IPS-18a (cell line): ENCODE measurements at regions not wholly inside any gene's neighbourhood (a gene's known extent, or its start where the extent isn't known, plus 50 kb on each side); places are given as distances from the start of the nearest gene placed in this dataset.

Experiments
- H3K27ac ChIP-seq: one replicate; pipeline ENCODE4 v1.5.1; 2013; ENCODE audit warnings: low read length
- H3K27me3 ChIP-seq: one replicate; pipeline ENCODE4 v1.6.1; 2013; ENCODE audit warnings: mild to moderate bottlenecking, low read length; ENCODE audit not compliant: control insufficient read depth, insufficient read depth
- H3K36me3 ChIP-seq: one replicate; pipeline ENCODE4 v1.6.1; 2013; ENCODE audit warnings: low read depth, low read length; ENCODE audit not compliant: control insufficient read depth
- H3K4me1 ChIP-seq: one replicate; pipeline ENCODE4 v1.6.1; 2013; ENCODE audit warnings: low read depth, low read length; ENCODE audit not compliant: control insufficient read depth
- H3K4me3 ChIP-seq: one replicate; pipeline ENCODE4 v1.5.1; 2013; ENCODE audit warnings: low read length
- H3K9ac ChIP-seq: one replicate; pipeline ENCODE4 v1.6.1; 2013; ENCODE audit warnings: mild to moderate bottlenecking, low read length, moderate library complexity
- H3K9me3 ChIP-seq: one replicate; pipeline ENCODE4 v1.6.1; 2013; ENCODE audit warnings: low read depth, low read length; ENCODE audit not compliant: control insufficient read depth

GRCh38 chr17:51347851-51348584, 87.7 kb downstream of the UTP18 start:
- no peaks in the 10 kb centered on the region for H3K4me1 ChIP-seq
- no peak overlapping the region for H3K27ac ChIP-seq
- no peak overlapping the region for H3K4me3 ChIP-seq
- H3K9ac ChIP-seq, result no peak overlapping the region
- no peaks in the 10 kb centered on the region for H3K36me3 ChIP-seq
- H3K27me3 ChIP-seq, result no peaks in the 10 kb centered on the region
- no peaks in the 10 kb centered on the region for H3K9me3 ChIP-seq

GRCh38 chr17:51351080-51351479, 90.7 kb downstream of the UTP18 start:
- H3K27ac ChIP-seq, result no peak overlapping the region
- no peaks in the 10 kb centered on the region for H3K27me3 ChIP-seq
- H3K9me3 ChIP-seq, result no peaks in the 10 kb centered on the region
- H3K36me3 ChIP-seq, result no peaks in the 10 kb centered on the region
- no peaks in the 10 kb centered on the region for H3K4me1 ChIP-seq
- no peak overlapping the region for H3K9ac ChIP-seq
- no peak overlapping the region for H3K4me3 ChIP-seq

- no peak overlapping the region for H3K9ac ChIP-seq
- no peak overlapping the region for H3K27ac ChIP-seq
- H3K4me1 ChIP-seq, result no peaks in the 10 kb centered on the region
- H3K27me3 ChIP-seq, result no peaks in the 10 kb centered on the region
- no peak overlapping the region for H3K4me3 ChIP-seq
- no peaks in the 10 kb centered on the region for H3K9me3 ChIP-seq
- no peaks in the 10 kb centered on the region for H3K36me3 ChIP-seq
Observed at GRCh38 chr17:51351890-51352289, 91.5 kb downstream of the UTP18 start.

- H3K27ac ChIP-seq, result no peak overlapping the region
- no peak overlapping the region for H3K4me3 ChIP-seq
- no peak overlapping the region for H3K9ac ChIP-seq
- no peaks in the 10 kb centered on the region for H3K27me3 ChIP-seq
- no peaks in the 10 kb centered on the region for H3K36me3 ChIP-seq
- H3K9me3 ChIP-seq, result no peaks in the 10 kb centered on the region
- H3K4me1 ChIP-seq, result no peaks in the 10 kb centered on the region
Observed at GRCh38 chr17:51352798-51353197, 92.5 kb downstream of the UTP18 start.

- Histone ChIP-seq H3K9me3 (no peaks in the 10 kb centered on the region), H3K9ac (no peak overlapping the region), H3K36me3 (no peaks in the 10 kb centered on the region), H3K4me3 (no peak overlapping the region), H3K27me3 (no peaks in the 10 kb centered on the region), H3K27ac (no peak overlapping the region), H3K4me1 (no peaks in the 10 kb centered on the region)
Observed at GRCh38 chr17:51353296-51353695, 93.0 kb downstream of the UTP18 start.

GRCh38 chr17:51354936-51355335, 94.6 kb downstream of the UTP18 start:
- no peak overlapping the region for H3K4me3 ChIP-seq
- no peak overlapping the region for H3K9ac ChIP-seq
- H3K27ac ChIP-seq, result no peak overlapping the region
- H3K4me1 ChIP-seq, result no peaks in the 10 kb centered on the region
- H3K27me3 ChIP-seq, result no peaks in the 10 kb centered on the region
- no peaks in the 10 kb centered on the region for H3K9me3 ChIP-seq
- H3K36me3 ChIP-seq, result no peaks in the 10 kb centered on the region

GRCh38 chr17:51355441-51356410, 95.4 kb downstream of the UTP18 start:
- Histone ChIP-seq H3K9ac (no peak overlapping the region), H3K36me3 (no peaks in the 10 kb centered on the region), H3K4me3 (no peak overlapping the region), H3K9me3 (no peaks in the 10 kb centered on the region), H3K27me3 (no peaks in the 10 kb centered on the region), H3K4me1 (no peaks in the 10 kb centered on the region), H3K27ac (no peak overlapping the region)

GRCh38 chr17:51359055-51359454, 98.7 kb downstream of the UTP18 start:
- no peaks in the 10 kb centered on the region for H3K36me3 ChIP-seq
- H3K4me1 ChIP-seq, result peaks cover 8% of the 10 kb centered on the region
- no peak overlapping the region for H3K4me3 ChIP-seq
- no peaks in the 10 kb centered on the region for H3K27me3 ChIP-seq
- H3K27ac ChIP-seq, result no peak overlapping the region
- no peaks in the 10 kb centered on the region for H3K9me3 ChIP-seq
- no peak overlapping the region for H3K9ac ChIP-seq

- no peaks in the 10 kb centered on the region for H3K36me3 ChIP-seq
- no peaks in the 10 kb centered on the region for H3K27me3 ChIP-seq
- H3K4me3 ChIP-seq, result no peak overlapping the region
- H3K9me3 ChIP-seq, result no peaks in the 10 kb centered on the region
- no peak overlapping the region for H3K9ac ChIP-seq
- H3K4me1 ChIP-seq, result peaks cover 8% of the 10 kb centered on the region
- no peak overlapping the region for H3K27ac ChIP-seq
Observed at GRCh38 chr17:51362811-51363585, 102.7 kb downstream of the UTP18 start.

- Histone ChIP-seq H3K4me3 (no peak overlapping the region), H3K27me3 (no peaks in the 10 kb centered on the region), H3K36me3 (no peaks in the 10 kb centered on the region), H3K9ac (no peak overlapping the region), H3K9me3 (no peaks in the 10 kb centered on the region), H3K27ac (no peak overlapping the region), H3K4me1 (peaks cover 8% of the 10 kb centered on the region)
Observed at GRCh38 chr17:51365090-51365489, 104.7 kb downstream of the UTP18 start.

- Histone ChIP-seq H3K36me3 (no peaks in the 10 kb centered on the region), H3K27ac (no peak overlapping the region), H3K4me1 (peaks cover 9% of the 10 kb centered on the region), H3K4me3 (no peak overlapping the region), H3K9me3 (no peaks in the 10 kb centered on the region), H3K9ac (no peak overlapping the region), H3K27me3 (no peaks in the 10 kb centered on the region)
Observed at GRCh38 chr17:51366866-51367265, 106.5 kb downstream of the UTP18 start.
